ENCODE measurements at regions not wholly inside any gene's neighbourhood (a gene's known extent, or its start where the extent isn't known, plus 50 kb on each side); places are given as distances from the start of the nearest gene placed in this dataset.

DNA sequence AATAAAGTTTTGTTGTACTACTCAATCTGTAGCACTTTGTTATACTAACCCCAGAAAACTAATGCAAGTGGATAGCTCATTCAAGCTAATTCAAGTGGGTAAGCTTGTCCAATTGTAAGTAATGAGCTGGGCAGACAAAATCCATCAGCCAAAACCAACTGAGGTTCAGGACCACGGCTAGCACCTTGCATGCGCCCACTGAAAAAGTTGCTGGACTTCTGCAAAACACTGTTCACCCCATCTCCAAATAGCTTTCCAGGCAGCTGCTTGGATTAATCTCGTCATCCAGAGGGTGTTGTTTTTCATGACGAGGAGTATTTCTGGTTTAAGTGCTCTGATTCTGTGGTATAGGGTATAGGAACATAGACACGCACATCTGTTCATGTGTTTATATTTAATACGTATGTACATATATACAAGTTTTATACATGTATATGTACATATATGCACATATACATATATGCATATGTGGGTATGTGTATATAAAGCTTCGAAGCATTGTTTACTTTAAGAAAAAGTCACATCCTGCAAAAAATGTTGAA, 307.5 kb downstream of the GALR1 start:
- WGBS, 5 donors, result 42 to 53% (median 49%) methylated on average over 7 of the region's 7 CpGs
- H3K27me3 ChIP-seq, result no peaks in the 10 kb centered on the region
- H3K4me1 ChIP-seq, result no peaks in the 10 kb centered on the region
- no peaks in the 10 kb centered on the region for H3K9me3 ChIP-seq
- TF ChIP-seq EP300 (IDR thresholded peaks at IDR 0.05) (no peak), POLR2AphosphoS5 (IDR thresholded peaks at IDR 0.05) (no peak), POLR2A (IDR thresholded peaks at IDR 0.05) (no peak)
- TF ChIP-seq, protein P1, sequence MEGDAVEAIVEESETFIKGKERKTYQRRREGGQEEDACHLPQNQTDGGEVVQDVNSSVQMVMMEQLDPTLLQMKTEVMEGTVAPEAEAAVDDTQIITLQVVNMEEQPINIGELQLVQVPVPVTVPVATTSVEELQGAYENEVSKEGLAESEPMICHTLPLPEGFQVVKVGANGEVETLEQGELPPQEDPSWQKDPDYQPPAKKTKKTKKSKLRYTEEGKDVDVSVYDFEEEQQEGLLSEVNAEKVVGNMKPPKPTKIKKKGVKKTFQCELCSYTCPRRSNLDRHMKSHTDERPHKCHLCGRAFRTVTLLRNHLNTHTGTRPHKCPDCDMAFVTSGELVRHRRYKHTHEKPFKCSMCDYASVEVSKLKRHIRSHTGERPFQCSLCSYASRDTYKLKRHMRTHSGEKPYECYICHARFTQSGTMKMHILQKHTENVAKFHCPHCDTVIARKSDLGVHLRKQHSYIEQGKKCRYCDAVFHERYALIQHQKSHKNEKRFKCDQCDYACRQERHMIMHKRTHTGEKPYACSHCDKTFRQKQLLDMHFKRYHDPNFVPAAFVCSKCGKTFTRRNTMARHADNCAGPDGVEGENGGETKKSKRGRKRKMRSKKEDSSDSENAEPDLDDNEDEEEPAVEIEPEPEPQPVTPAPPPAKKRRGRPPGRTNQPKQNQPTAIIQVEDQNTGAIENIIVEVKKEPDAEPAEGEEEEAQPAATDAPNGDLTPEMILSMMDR (IDR thresholded peaks at IDR 0.05), result no peak
- DNase-seq, result peak in 1 of 2 donors; percentile 67
- no peak overlapping the region for H3K4me3 ChIP-seq
- H3K36me3 ChIP-seq, result no peaks in the 10 kb centered on the region
- H3K27ac ChIP-seq, result no peak overlapping the region
- intact Hi-C loops (cut with DNase I; ENCODE audit: low total_unique reads), result no loop called here

DNA sequence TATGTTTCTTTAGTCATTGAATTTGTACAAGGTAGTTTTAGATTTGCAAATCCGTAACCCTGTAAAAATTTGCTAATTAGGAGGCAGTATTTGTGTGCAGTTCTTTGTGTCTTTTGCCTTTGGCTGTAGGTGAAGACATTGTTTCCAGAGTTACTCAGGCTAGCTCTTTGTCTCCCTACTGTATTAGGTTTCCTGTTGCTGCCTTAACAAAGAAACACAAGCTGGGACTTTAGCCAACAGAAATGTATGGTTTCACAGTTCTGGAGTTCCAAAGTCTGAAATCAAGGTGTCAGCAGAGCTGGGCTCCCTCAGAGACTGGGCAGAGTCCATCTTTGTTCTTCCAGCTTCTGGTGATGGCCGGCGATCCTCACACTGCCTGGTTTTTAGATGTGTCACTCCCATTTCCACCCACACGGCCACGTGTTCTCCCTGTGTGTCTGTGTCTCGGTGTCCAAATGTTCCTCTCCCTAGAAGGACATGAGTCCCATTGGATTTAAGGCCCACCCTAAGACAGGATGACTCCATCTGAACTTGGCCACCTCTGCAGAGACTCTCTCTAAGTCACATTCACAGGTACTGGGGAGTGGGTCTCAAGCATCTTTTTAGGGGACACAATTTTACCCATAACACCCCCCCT, 309.7 kb downstream of the GALR1 start:
- no peak overlapping the region for H3K27ac ChIP-seq
- H3K4me3 ChIP-seq, result no peak overlapping the region
- no peaks in the 10 kb centered on the region for H3K4me1 ChIP-seq
- DNase-seq, result no peak
- no peak for TF ChIP-seq POLR2AphosphoS5 (IDR thresholded peaks at IDR 0.05)
- TF ChIP-seq POLR2A (IDR thresholded peaks at IDR 0.05), result no peak
- TF ChIP-seq EP300 (IDR thresholded peaks at IDR 0.05), result no peak
- TF ChIP-seq, protein P1 (IDR thresholded peaks at IDR 0.05), result no peak
- H3K9me3 ChIP-seq, result no peaks in the 10 kb centered on the region
- no peaks in the 10 kb centered on the region for H3K27me3 ChIP-seq
- WGBS, 5 donors, result 77 to 83% (median 81%) methylated on average over 6 of the region's 6 CpGs
- intact Hi-C loops (cut with DNase I; ENCODE audit: low total_unique reads), result no loop called here
- no peaks in the 10 kb centered on the region for H3K36me3 ChIP-seq

DNA sequence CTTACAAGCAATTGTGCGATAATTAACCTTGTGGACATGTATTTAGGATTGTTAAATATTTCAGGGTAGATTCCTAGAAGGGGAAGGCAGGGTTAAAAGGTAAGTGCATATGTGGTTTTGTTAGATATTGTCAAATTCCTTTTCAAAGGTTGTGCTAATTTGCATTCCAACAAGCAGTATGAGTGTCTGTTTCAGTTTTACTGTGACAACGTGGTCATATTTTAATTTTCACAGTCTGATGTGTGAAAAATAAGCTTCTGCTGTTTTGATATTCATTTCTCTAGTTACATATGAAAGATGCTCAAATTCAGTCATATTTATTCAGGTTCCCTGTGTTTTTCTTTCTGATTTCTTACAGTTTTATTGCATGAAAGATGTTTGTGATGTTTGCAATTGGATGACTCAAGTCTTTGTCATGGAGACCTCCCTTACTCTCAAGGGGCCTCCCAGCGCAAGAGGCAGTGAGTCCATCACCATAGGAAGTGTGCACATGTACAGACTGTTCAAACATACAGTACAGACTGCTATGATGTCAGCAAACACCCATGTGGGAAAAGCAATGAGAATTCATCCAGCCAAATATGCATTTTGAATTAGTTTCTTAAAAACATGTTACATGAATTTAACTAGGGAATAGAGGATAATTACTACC, 310.8 kb downstream of the GALR1 start:
- TF ChIP-seq, protein P1 (IDR thresholded peaks at IDR 0.05), result no peak
- Histone ChIP-seq H3K4me3 (no peak overlapping the region), H3K4me1 (no peaks in the 10 kb centered on the region), H3K27ac (no peak overlapping the region), H3K36me3 (no peaks in the 10 kb centered on the region), H3K9me3 (no peaks in the 10 kb centered on the region), H3K27me3 (no peaks in the 10 kb centered on the region)
- DNase-seq, result no peak
- WGBS, 5 donors, result 69 to 73% (median 71%) methylated on average over 3 of the region's 3 CpGs
- intact Hi-C loops (cut with DNase I; ENCODE audit: low total_unique reads), result no loop called here

DNA sequence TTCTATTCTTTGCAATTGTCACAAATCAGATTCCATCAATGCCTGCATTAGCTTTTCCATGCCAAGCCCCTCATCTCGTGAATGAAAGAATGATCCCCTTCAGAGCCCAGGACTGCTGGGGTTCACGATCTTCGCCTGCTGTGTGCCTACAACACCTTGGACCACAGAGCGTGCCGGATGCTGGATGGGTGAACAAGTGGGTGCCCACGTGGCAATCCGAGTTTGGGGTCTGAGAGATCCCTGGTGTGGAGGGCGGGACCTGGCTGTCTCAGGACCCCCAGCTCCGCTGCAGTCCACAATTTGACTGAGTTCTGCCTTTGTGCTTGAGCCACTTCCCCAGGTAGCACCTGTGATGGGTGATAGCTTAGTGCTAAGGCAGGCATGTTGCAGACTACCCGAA, 317.0 kb downstream of the GALR1 start:
- Histone ChIP-seq H3K4me3 (no peak overlapping the region), H3K36me3 (no peaks in the 10 kb centered on the region), H3K9me3 (peaks cover 0 to 28% (median 13%) of the 10 kb centered on the region in 4 donors), H3K27me3 (no peaks in the 10 kb centered on the region), H3K27ac (no peak overlapping the region), H3K4me1 (no peaks in the 10 kb centered on the region)
- TF ChIP-seq, protein P1 (IDR thresholded peaks at IDR 0.05), result no peak
- TF ChIP-seq EP300 (IDR thresholded peaks at IDR 0.05) (no peak), POLR2AphosphoS5 (IDR thresholded peaks at IDR 0.05) (no peak), POLR2A (IDR thresholded peaks at IDR 0.05) (no peak)
- 84 to 90% (median 85%) methylated on average over 10 of the region's 10 CpGs for WGBS, 5 donors
- DNase-seq, result no peak
- intact Hi-C loops (cut with DNase I; ENCODE audit: low total_unique reads), result no loop called here
